ENCODE measurements at regions not wholly inside any gene's neighbourhood (a gene's known extent, or its start where the extent isn't known, plus 50 kb on each side); places are given as distances from the start of the nearest gene placed in this dataset.

- TF ChIP-seq, protein P1, sequence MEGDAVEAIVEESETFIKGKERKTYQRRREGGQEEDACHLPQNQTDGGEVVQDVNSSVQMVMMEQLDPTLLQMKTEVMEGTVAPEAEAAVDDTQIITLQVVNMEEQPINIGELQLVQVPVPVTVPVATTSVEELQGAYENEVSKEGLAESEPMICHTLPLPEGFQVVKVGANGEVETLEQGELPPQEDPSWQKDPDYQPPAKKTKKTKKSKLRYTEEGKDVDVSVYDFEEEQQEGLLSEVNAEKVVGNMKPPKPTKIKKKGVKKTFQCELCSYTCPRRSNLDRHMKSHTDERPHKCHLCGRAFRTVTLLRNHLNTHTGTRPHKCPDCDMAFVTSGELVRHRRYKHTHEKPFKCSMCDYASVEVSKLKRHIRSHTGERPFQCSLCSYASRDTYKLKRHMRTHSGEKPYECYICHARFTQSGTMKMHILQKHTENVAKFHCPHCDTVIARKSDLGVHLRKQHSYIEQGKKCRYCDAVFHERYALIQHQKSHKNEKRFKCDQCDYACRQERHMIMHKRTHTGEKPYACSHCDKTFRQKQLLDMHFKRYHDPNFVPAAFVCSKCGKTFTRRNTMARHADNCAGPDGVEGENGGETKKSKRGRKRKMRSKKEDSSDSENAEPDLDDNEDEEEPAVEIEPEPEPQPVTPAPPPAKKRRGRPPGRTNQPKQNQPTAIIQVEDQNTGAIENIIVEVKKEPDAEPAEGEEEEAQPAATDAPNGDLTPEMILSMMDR (IDR thresholded peaks at IDR 0.05 in 8 of 11, conservative IDR thresholded peaks at IDR 0.05 in 3 of 11): no peak
- TF ChIP-seq POLR2AphosphoS5 (IDR thresholded peaks at IDR 0.05): no peak
These were observed 122.5 kb downstream of the CAND1 start for GRCh38 chr12:67391656-67392055.

All from spleen (tissue), 7 donors.